Loucy (cell line): ENCODE measurements at regions not wholly inside any gene's neighbourhood (a gene's known extent, or its start where the extent isn't known, plus 50 kb on each side); places are given as distances from the start of the nearest gene placed in this dataset.

Experiments
- EZH2phosphoT487 ChIP-seq: fragments of 200-600 bp; IDR thresholded peaks from 2 replicates; pipeline ENCODE4 v1.6.1; 2018; ENCODE audit warnings: antibody characterized with exemption, mild to moderate bottlenecking, moderate library complexity, borderline replicate concordance
- TF ChIP-seq, protein P1 (sequence below): fragments of 200-600 bp; sonication (generic); conservative IDR thresholded peaks from 2 replicates; pipeline ENCODE4 v1.5.1; 2014; ENCODE audit warnings: mild to moderate bottlenecking, antibody characterized with exemption, low read length

DNA sequence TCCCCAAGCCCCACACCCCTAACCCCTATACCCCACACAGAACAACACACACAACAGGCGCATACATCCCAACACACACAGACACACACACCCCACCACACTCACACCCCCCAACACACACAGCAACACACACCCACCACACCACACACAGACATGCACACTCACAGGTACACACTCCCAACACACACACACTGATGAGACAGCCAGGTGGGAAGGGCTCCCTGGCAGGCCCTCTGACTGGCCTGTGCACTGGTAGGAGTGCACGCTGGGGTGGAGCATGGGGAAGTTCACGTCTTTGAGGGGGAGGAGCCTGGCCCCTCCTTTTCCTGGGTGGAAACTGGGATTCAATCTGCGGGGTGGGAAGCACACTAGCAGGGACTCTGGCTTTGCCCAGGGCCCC, 116.7 kb downstream of the RHOU start:
- TF ChIP-seq EZH2phosphoT487, result no peak
- TF ChIP-seq, protein P1, sequence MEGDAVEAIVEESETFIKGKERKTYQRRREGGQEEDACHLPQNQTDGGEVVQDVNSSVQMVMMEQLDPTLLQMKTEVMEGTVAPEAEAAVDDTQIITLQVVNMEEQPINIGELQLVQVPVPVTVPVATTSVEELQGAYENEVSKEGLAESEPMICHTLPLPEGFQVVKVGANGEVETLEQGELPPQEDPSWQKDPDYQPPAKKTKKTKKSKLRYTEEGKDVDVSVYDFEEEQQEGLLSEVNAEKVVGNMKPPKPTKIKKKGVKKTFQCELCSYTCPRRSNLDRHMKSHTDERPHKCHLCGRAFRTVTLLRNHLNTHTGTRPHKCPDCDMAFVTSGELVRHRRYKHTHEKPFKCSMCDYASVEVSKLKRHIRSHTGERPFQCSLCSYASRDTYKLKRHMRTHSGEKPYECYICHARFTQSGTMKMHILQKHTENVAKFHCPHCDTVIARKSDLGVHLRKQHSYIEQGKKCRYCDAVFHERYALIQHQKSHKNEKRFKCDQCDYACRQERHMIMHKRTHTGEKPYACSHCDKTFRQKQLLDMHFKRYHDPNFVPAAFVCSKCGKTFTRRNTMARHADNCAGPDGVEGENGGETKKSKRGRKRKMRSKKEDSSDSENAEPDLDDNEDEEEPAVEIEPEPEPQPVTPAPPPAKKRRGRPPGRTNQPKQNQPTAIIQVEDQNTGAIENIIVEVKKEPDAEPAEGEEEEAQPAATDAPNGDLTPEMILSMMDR, result no peak
